ENCODE measurements at regions not wholly inside any gene's neighbourhood (a gene's known extent, or its start where the extent isn't known, plus 50 kb on each side); places are given as distances from the start of the nearest gene placed in this dataset.

DNA sequence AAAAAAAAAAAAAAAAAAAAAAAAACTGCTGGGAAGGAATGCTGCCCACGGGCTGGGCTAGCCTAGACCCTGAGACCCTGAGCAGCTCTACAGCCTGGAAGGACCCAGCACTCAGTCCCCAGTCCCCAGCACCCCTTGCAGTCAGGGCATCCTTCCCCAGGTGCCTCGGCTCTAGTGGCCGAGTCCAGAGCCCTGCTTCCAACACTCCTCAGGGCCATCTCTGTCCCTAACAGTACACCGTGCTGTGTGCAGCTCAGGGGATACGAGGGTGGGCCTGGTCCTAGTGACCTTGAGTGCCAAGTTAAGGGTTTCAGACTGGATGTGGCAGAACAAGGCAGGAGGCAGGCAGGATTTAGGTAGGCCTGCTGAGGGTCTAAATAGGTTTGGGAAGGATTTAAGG is 50.2 kb upstream of the LRP8 start:
- TF ChIP-seq, protein P1, sequence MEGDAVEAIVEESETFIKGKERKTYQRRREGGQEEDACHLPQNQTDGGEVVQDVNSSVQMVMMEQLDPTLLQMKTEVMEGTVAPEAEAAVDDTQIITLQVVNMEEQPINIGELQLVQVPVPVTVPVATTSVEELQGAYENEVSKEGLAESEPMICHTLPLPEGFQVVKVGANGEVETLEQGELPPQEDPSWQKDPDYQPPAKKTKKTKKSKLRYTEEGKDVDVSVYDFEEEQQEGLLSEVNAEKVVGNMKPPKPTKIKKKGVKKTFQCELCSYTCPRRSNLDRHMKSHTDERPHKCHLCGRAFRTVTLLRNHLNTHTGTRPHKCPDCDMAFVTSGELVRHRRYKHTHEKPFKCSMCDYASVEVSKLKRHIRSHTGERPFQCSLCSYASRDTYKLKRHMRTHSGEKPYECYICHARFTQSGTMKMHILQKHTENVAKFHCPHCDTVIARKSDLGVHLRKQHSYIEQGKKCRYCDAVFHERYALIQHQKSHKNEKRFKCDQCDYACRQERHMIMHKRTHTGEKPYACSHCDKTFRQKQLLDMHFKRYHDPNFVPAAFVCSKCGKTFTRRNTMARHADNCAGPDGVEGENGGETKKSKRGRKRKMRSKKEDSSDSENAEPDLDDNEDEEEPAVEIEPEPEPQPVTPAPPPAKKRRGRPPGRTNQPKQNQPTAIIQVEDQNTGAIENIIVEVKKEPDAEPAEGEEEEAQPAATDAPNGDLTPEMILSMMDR (conservative IDR thresholded peaks at IDR 0.05 in 1 of 2, IDR thresholded peaks at IDR 0.05 in 1 of 2; ENCODE audit: low read depth in 1 of 2, low read length in 2 of 2) = no peak
- TF ChIP-seq EZH2 (IDR thresholded peaks at IDR 0.05; ENCODE audit: low read length, missing control alignments) = no peak

All from fibroblast of lung (primary cell).